ENCODE measurements at regions not wholly inside any gene's neighbourhood (a gene's known extent, or its start where the extent isn't known, plus 50 kb on each side); places are given as distances from the start of the nearest gene placed in this dataset.
"Not testable (repeated sequence)": the region's sequence is repeated elsewhere in the genome, so short reads cannot be mapped to it uniquely, and the experiment has no call there.

DNA sequence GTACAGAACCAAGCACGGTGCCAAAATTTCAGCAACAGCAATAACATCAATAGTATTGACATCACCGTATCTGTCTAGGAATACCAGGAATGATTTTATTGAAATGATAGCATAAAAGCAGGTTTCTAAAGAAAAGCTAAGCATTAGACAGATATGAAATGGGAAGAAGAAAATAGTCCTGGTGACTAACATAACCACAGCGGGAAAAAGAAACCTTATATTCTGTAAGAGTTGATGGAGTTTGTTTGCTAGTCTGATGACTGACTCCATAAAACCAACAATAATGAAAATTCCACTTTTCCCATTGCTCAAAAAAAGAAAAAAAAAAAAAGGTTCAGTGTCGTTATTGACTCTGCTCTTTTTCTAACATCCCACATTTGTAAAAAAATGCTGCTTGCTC is 668.3 kb downstream of the IPMK start:
- DNase-seq (no peak), ATAC-seq (replicated peaks in 1 of 4) (no peak)
- ChIA-PET POLR2A (no interaction called here), CTCF (no interaction called here)
- Histone ChIP-seq H3K9me3 (no peaks in the 10 kb centered on the region), H3K4me1 (ENCODE audit: control insufficient read depth in 1 of 2, extremely low read depth in 1 of 2, insufficient read depth in 2 of 2, low read length in 2 of 2) (no peaks in the 10 kb centered on the region), H3K36me3 (ENCODE audit: control insufficient read depth in 2 of 2, extremely low read depth in 1 of 2, insufficient read depth in 1 of 2, low read length in 1 of 2) (no peaks in the 10 kb centered on the region), H3K4me3 (ENCODE audit: control insufficient read depth in 1 of 2, extremely low read depth in 1 of 2, low read length in 1 of 2) (no peak overlapping the region), H3K27ac (ENCODE audit: low read length) (no peak overlapping the region), H3K27me3 (replicated peaks in 1 of 2; ENCODE audit: control insufficient read depth in 2 of 2, extremely low read depth in 1 of 2, insufficient read depth in 2 of 2, low read length in 1 of 2) (no peaks in the 10 kb centered on the region)
- no peaks in the 10 kb centered on the region for H3K36me3 Mint-ChIP-seq
- H3K4me1 Mint-ChIP-seq = no peaks in the 10 kb centered on the region
- no peak overlapping the region for H3K27ac Mint-ChIP-seq
- no peak overlapping the region for H3K4me3 Mint-ChIP-seq
- no CpG with 5 or more reads among the region's 4 CpGs for WGBS (ENCODE audit: insufficient coverage)
- H3K27me3 Mint-ChIP-seq = no peaks in the 10 kb centered on the region
- peaks cover 0 to 10% (median 2%) of the 10 kb centered on the region in 3 donors for H3K9me3 Mint-ChIP-seq

- Histone ChIP-seq H3K27me3 (replicated peaks in 1 of 2; ENCODE audit: control insufficient read depth in 2 of 2, extremely low read depth in 1 of 2, insufficient read depth in 2 of 2, low read length in 1 of 2) (no peaks in the 10 kb centered on the region), H3K9me3 (no peaks in the 10 kb centered on the region), H3K4me1 (ENCODE audit: control insufficient read depth in 1 of 2, extremely low read depth in 1 of 2, insufficient read depth in 2 of 2, low read length in 2 of 2) (no peaks in the 10 kb centered on the region), H3K27ac (ENCODE audit: low read length) (no peak overlapping the region), H3K4me3 (ENCODE audit: control insufficient read depth in 1 of 2, extremely low read depth in 1 of 2, low read length in 1 of 2) (no peak overlapping the region), H3K36me3 (ENCODE audit: control insufficient read depth in 2 of 2, extremely low read depth in 1 of 2, insufficient read depth in 1 of 2, low read length in 1 of 2) (no peaks in the 10 kb centered on the region)
- Mint-ChIP-seq H3K27me3 (no peaks in the 10 kb centered on the region), H3K27ac (no peak overlapping the region), H3K36me3 (no peaks in the 10 kb centered on the region), H3K4me1 (no peaks in the 10 kb centered on the region), H3K9me3 (peaks cover 0 to 6% (median 0%) of the 10 kb centered on the region in 3 donors), H3K4me3 (no peak overlapping the region)
- DNase-seq = no peak
- POLR2A ChIA-PET = no interaction called here
- CTCF ChIA-PET = interaction anchor here in 1 of 2 donors (0.6 kb wide), 1 partner anchor 265 kb away, joined by 3 read pairs; no protein-coding TSS in a partner anchor
- ATAC-seq (replicated peaks in 1 of 4) = no peak
- no CpG with 5 or more reads among the region's 1 CpG for WGBS (ENCODE audit: insufficient coverage)
Measured at GRCh38 chr10:57593983-57594573, 673.6 kb downstream of the IPMK start.

DNA sequence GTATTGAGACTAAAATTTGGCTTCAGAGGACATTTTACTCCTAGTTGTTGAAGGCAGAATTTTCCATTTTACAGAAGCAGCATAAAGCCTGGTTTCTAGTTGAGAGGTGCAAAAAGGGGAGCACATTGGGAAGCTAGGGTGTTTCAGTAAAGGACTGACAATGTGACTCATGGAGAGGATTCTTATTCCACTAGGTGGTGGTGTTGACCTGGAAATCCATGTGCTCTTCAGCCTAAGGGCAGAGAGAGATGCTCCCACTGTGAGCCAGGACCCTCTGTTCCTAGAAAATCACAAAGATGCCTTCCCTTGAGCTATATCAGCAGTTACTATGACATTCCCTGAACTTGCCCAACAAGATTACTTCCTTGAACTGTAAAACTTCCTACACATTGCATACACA is 687.8 kb downstream of the IPMK start:
- ChIA-PET POLR2A (no interaction called here), CTCF (no interaction called here)
- no peaks in the 10 kb centered on the region for H3K27me3 ChIP-seq (replicated peaks in 1 of 2; ENCODE audit: control insufficient read depth in 2 of 2, extremely low read depth in 1 of 2, insufficient read depth in 2 of 2, low read length in 1 of 2)
- no peaks in the 10 kb centered on the region for H3K36me3 Mint-ChIP-seq
- H3K4me3 Mint-ChIP-seq = no peak overlapping the region
- no peaks in the 10 kb centered on the region for H3K27me3 Mint-ChIP-seq
- ATAC-seq (replicated peaks in 1 of 4) (no peak), DNase-seq (no peak)
- H3K9me3 Mint-ChIP-seq = peaks cover 0 to 11% (median 0%) of the 10 kb centered on the region in 3 donors
- H3K4me3 ChIP-seq (ENCODE audit: control insufficient read depth in 1 of 2, extremely low read depth in 1 of 2, low read length in 1 of 2) = no peak overlapping the region
- no peaks in the 10 kb centered on the region for H3K4me1 Mint-ChIP-seq
- no peak overlapping the region for H3K27ac Mint-ChIP-seq
- no peaks in the 10 kb centered on the region for H3K4me1 ChIP-seq (ENCODE audit: control insufficient read depth in 1 of 2, extremely low read depth in 1 of 2, insufficient read depth in 2 of 2, low read length in 2 of 2)
- H3K36me3 ChIP-seq (ENCODE audit: control insufficient read depth in 2 of 2, extremely low read depth in 1 of 2, insufficient read depth in 1 of 2, low read length in 1 of 2) = no peaks in the 10 kb centered on the region
- H3K9me3 ChIP-seq = no peaks in the 10 kb centered on the region
- no peak overlapping the region for H3K27ac ChIP-seq (ENCODE audit: low read length)

DNA sequence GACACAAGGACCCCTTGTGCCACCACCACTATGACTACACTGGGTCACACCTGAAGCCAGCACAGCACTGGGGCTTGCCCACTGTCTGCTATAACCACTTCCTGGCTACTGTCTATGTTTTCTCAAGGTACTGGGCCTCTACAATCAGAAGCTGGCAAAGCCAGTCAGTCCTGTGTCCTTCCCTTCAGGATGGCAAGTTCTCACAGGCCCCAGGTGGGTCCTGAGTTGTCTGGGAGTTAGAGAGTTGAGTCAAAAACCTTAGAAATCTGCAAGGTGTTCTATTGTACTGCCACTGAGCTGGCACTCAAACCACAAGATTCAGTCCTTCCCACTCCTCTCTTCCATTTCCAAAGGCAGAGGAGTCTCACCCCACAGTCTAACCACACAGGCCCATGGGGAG is 705.5 kb downstream of the IPMK start:
- ATAC-seq (replicated peaks in 1 of 4) (no peak), DNase-seq (no peak)
- peaks cover 2% of the 10 kb centered on the region for H3K9me3 ChIP-seq
- peaks cover 3 to 16% (median 11%) of the 10 kb centered on the region in 3 donors for H3K9me3 Mint-ChIP-seq
- no peak overlapping the region for H3K4me3 ChIP-seq (ENCODE audit: control insufficient read depth in 1 of 2, extremely low read depth in 1 of 2, low read length in 1 of 2)
- no peak overlapping the region for H3K27ac ChIP-seq (ENCODE audit: low read length)
- H3K36me3 Mint-ChIP-seq = no peaks in the 10 kb centered on the region
- ChIA-PET CTCF (no interaction called here), POLR2A (no interaction called here)
- H3K4me3 Mint-ChIP-seq = no peak overlapping the region
- H3K36me3 ChIP-seq (ENCODE audit: control insufficient read depth in 2 of 2, extremely low read depth in 1 of 2, insufficient read depth in 1 of 2, low read length in 1 of 2) = no peaks in the 10 kb centered on the region
- H3K27me3 Mint-ChIP-seq = no peaks in the 10 kb centered on the region
- H3K27ac Mint-ChIP-seq = no peak overlapping the region
- no peaks in the 10 kb centered on the region for H3K4me1 Mint-ChIP-seq
- no peaks in the 10 kb centered on the region for H3K4me1 ChIP-seq (ENCODE audit: control insufficient read depth in 1 of 2, extremely low read depth in 1 of 2, insufficient read depth in 2 of 2, low read length in 2 of 2)
- no peaks in the 10 kb centered on the region for H3K27me3 ChIP-seq (replicated peaks in 1 of 2; ENCODE audit: control insufficient read depth in 2 of 2, extremely low read depth in 1 of 2, insufficient read depth in 2 of 2, low read length in 1 of 2)

- WGBS (ENCODE audit: insufficient coverage) = 78% methylated on average over 2 of the region's 5 CpGs
- H3K27ac ChIP-seq (ENCODE audit: low read length); ATAC-seq (replicated peaks in 1 of 4); H3K4me1 Mint-ChIP-seq; H3K4me1 ChIP-seq (ENCODE audit: control insufficient read depth in 1 of 2, extremely low read depth in 1 of 2, insufficient read depth in 2 of 2, low read length in 2 of 2); H3K4me3 Mint-ChIP-seq; H3K36me3 ChIP-seq (ENCODE audit: control insufficient read depth in 2 of 2, extremely low read depth in 1 of 2, insufficient read depth in 1 of 2, low read length in 1 of 2); POLR2A ChIA-PET; H3K27me3 ChIP-seq (replicated peaks in 1 of 2; ENCODE audit: control insufficient read depth in 2 of 2, extremely low read depth in 1 of 2, insufficient read depth in 2 of 2, low read length in 1 of 2); H3K27ac Mint-ChIP-seq; H3K27me3 Mint-ChIP-seq; H3K9me3 ChIP-seq; CTCF ChIA-PET; DNase-seq; H3K4me3 ChIP-seq (ENCODE audit: control insufficient read depth in 1 of 2, extremely low read depth in 1 of 2, low read length in 1 of 2); H3K36me3 Mint-ChIP-seq: not testable (repeated sequence)
- H3K9me3 Mint-ChIP-seq = peaks cover 7 to 14% (median 12%) of the 10 kb centered on the region in 3 donors
Measured at GRCh38 chr10:57551774-57552173, 715.9 kb downstream of the IPMK start.

- Histone ChIP-seq H3K9me3 (no peaks in the 10 kb centered on the region), H3K4me3 (ENCODE audit: control insufficient read depth in 1 of 2, extremely low read depth in 1 of 2, low read length in 1 of 2) (no peak overlapping the region), H3K36me3 (ENCODE audit: control insufficient read depth in 2 of 2, extremely low read depth in 1 of 2, insufficient read depth in 1 of 2, low read length in 1 of 2) (no peaks in the 10 kb centered on the region), H3K4me1 (ENCODE audit: control insufficient read depth in 1 of 2, extremely low read depth in 1 of 2, insufficient read depth in 2 of 2, low read length in 2 of 2) (no peaks in the 10 kb centered on the region), H3K27me3 (replicated peaks in 1 of 2; ENCODE audit: control insufficient read depth in 2 of 2, extremely low read depth in 1 of 2, insufficient read depth in 2 of 2, low read length in 1 of 2) (no peaks in the 10 kb centered on the region), H3K27ac (ENCODE audit: low read length) (no peak overlapping the region)
- ATAC-seq (replicated peaks in 1 of 4) (no peak), DNase-seq (no peak)
- Mint-ChIP-seq H3K27ac (no peak overlapping the region), H3K36me3 (no peaks in the 10 kb centered on the region), H3K9me3 (peaks cover 0 to 10% (median 2%) of the 10 kb centered on the region in 3 donors), H3K4me1 (no peaks in the 10 kb centered on the region), H3K27me3 (no peaks in the 10 kb centered on the region), H3K4me3 (no peak overlapping the region)
- ChIA-PET POLR2A (no interaction called here), CTCF (no interaction called here)
- 57% methylated on average over 1 of the region's 3 CpGs for WGBS (ENCODE audit: insufficient coverage)
Measured at GRCh38 chr10:57535306-57535705, 732.4 kb downstream of the IPMK start.

DNA sequence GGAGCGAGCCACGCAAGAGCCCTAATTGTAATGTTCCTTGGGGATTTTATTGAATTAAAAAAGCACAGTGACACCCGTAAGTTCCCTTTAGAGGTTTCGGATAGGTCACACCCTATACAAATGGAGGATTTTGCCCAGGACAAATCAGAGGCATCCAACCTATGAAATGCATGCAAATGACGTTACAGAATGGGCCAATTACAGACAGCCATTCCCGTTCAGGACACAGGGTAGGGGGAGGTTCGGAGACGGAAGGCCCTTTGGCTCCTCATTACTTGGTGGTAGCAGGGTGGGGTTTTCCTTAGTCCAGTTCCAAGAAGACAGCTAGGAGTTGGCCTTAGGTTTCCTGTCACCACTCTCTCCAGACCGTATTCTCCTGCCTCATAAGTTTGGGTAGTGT is 754.1 kb downstream of the IPMK start:
- WGBS (ENCODE audit: insufficient coverage) = 93% methylated on average over 3 of the region's 9 CpGs
- no peak overlapping the region for H3K4me3 Mint-ChIP-seq
- H3K4me1 Mint-ChIP-seq = no peaks in the 10 kb centered on the region
- Histone ChIP-seq H3K9me3 (no peaks in the 10 kb centered on the region), H3K4me1 (ENCODE audit: control insufficient read depth in 1 of 2, extremely low read depth in 1 of 2, insufficient read depth in 2 of 2, low read length in 2 of 2) (no peaks in the 10 kb centered on the region), H3K27ac (ENCODE audit: low read length) (no peak overlapping the region), H3K36me3 (ENCODE audit: control insufficient read depth in 2 of 2, extremely low read depth in 1 of 2, insufficient read depth in 1 of 2, low read length in 1 of 2) (no peaks in the 10 kb centered on the region), H3K27me3 (replicated peaks in 1 of 2; ENCODE audit: control insufficient read depth in 2 of 2, extremely low read depth in 1 of 2, insufficient read depth in 2 of 2, low read length in 1 of 2) (no peaks in the 10 kb centered on the region), H3K4me3 (ENCODE audit: control insufficient read depth in 1 of 2, extremely low read depth in 1 of 2, low read length in 1 of 2) (no peak overlapping the region)
- ChIA-PET POLR2A (no interaction called here), CTCF (no interaction called here)
- no peak for DNase-seq
- no peaks in the 10 kb centered on the region for H3K27me3 Mint-ChIP-seq
- no peak overlapping the region for H3K27ac Mint-ChIP-seq
- H3K9me3 Mint-ChIP-seq = peaks cover under 1 to 20% (median 11%) of the 10 kb centered on the region in 3 donors
- ATAC-seq (replicated peaks in 1 of 4) = no peak
- no peaks in the 10 kb centered on the region for H3K36me3 Mint-ChIP-seq

All from T-cell (primary cell).